Psoas muscle (tissue), 7 donors: ENCODE measurements at regions not wholly inside any gene's neighbourhood (a gene's known extent, or its start where the extent isn't known, plus 50 kb on each side); places are given as distances from the start of the nearest gene placed in this dataset.

Source experiments
- ATAC-seq, 4 donors: fragments of 200-7000 bp; cut with Tn5 transposase; one replicate each; pipeline ENCODE4 v1.9.1; 2020; ENCODE audit warnings: moderate library complexity in 3 of 4, mild to moderate bottlenecking in 2 of 4
- DNase-seq, 2 donors: peaks; one replicate each; pipeline ENCODE4 v3.0.0-alpha.2; 2020
- H3K27ac ChIP-seq: fragments of 200-600 bp; one replicate; pipeline ENCODE4 v1.8.0; 2022
- H3K27me3 ChIP-seq, 3 donors: fragments of 200-600 bp in 1 of 3; one replicate each; pipeline versions ENCODE4 v1.6.1 to v1.8.0; 2013 to 2022; ENCODE audit warnings: low read length in 2 of 3, mild to moderate bottlenecking in 2 of 3, moderate library complexity in 1 of 3; ENCODE audit not compliant: insufficient read depth in 3 of 3
- H3K36me3 ChIP-seq, 2 donors: fragments of 200-600 bp in 1 of 2; one replicate each; pipeline versions ENCODE4 v1.6.1 to v1.8.0; 2013 to 2022; ENCODE audit warnings: low read depth in 1 of 2, mild to moderate bottlenecking in 1 of 2, moderate library complexity in 1 of 2; ENCODE audit not compliant: insufficient read depth in 1 of 2
- H3K4me1 ChIP-seq: fragments of 200-600 bp; one replicate; pipeline ENCODE4 v1.8.0; 2022
- H3K4me3 ChIP-seq: fragments of 200-600 bp; one replicate; pipeline ENCODE4 v1.8.0; 2022; ENCODE audit warnings: mild to moderate bottlenecking
- H3K9me3 ChIP-seq: fragments of 200-600 bp; one replicate; pipeline ENCODE4 v1.8.0; 2022
- WGBS, 3 donors: extraction: QIAGEN DNeasy Blood & Tissue Kit; methylation state at CpG; one replicate each; pipeline versions ENCODE4 v1.1.6 to v1.1.7; 2013; 5-methylcytosine and 5-hydroxymethylcytosine counted together
- intact Hi-C, 2 donors: fragments of 100-400 bp; cut with DNase I; formaldehyde crosslinking; loops; one replicate each; pipeline versions ENCODE4 v1.11.0 to v1.14.2; 2022
- TF ChIP-seq, protein P1 (sequence below): fragments of 200-600 bp; IDR thresholded peaks from one replicate; pipeline ENCODE4 v1.8.0; 2022; ENCODE audit warnings: antibody characterized with exemption
- donor health status: healthy with polysubstance abuse.
- donor health status: DM: no; HTN: no; CAD: no; lungs with moderate emphysema.
- donor health status: Bipolar disorder and iron deficiency.
- donor health status: healthy.
- donor health status: DM: yes; HTN: yes; CAD: no.
- donor health status: DM: no; HTN: no; CAD: no.
- donor health status: DM: yes; HTN: yes; CAD: no.

DNA sequence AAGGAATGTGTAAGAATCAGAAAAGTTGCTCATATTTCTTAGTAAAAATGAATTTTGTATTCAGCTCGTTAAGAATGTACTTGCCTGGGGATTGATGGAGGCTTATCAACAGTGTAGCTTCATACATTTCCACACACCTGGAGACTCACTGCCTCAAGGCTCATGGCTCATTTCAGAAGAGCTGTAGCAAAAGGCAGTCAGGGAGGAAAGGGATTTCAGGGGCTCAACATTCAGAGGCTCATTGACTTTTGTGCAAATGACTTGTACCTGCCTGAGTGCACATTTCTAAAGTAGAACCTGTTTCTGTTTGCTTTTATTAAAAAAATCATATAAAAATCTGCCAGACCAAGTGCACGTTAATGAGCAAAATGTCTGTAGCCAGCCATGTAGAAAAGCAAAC, 304.4 kb downstream of the KCNS3 start:
- H3K27ac ChIP-seq: no peak overlapping the region
- no peaks in the 10 kb centered on the region for H3K27me3 ChIP-seq
- ATAC-seq (no peak), DNase-seq (no peak)
- TF ChIP-seq, protein P1, sequence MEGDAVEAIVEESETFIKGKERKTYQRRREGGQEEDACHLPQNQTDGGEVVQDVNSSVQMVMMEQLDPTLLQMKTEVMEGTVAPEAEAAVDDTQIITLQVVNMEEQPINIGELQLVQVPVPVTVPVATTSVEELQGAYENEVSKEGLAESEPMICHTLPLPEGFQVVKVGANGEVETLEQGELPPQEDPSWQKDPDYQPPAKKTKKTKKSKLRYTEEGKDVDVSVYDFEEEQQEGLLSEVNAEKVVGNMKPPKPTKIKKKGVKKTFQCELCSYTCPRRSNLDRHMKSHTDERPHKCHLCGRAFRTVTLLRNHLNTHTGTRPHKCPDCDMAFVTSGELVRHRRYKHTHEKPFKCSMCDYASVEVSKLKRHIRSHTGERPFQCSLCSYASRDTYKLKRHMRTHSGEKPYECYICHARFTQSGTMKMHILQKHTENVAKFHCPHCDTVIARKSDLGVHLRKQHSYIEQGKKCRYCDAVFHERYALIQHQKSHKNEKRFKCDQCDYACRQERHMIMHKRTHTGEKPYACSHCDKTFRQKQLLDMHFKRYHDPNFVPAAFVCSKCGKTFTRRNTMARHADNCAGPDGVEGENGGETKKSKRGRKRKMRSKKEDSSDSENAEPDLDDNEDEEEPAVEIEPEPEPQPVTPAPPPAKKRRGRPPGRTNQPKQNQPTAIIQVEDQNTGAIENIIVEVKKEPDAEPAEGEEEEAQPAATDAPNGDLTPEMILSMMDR: no peak
- H3K4me3 ChIP-seq: no peak overlapping the region
- H3K36me3 ChIP-seq: no peaks in the 10 kb centered on the region
- no peaks in the 10 kb centered on the region for H3K4me1 ChIP-seq
- no peaks in the 10 kb centered on the region for H3K9me3 ChIP-seq
- intact Hi-C loops: loop anchor here in 1 of 2 donors (10.0 kb wide), 1 partner anchor 192 kb away; no protein-coding TSS in a partner anchor
- WGBS, 3 donors: 88 to 91% (median 91%) methylated on average over 2 of the region's 2 CpGs

DNA sequence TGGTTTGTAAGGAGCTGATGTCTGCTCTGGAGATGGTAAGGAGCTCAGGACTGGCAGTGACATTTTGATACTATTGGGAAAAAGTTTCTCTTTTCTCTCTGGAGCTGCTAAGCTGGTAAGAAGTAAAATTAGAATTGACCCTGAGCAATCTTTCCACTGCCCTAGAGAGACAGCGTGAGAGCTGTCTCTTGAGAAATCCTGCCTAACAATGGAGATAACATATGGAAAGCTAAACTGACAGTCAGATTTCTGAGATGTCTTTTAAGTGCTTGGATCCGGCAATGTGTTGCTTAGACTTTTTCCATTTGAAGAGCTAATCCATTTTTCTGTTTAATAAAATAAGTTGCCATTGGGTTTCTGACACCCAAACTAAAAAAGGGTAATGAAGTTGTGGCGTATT, 302.4 kb downstream of the KCNS3 start:
- ATAC-seq (no peak), DNase-seq (no peak)
- no peak overlapping the region for H3K4me3 ChIP-seq
- H3K9me3 ChIP-seq: no peaks in the 10 kb centered on the region
- TF ChIP-seq, protein P1: no peak
- H3K27me3 ChIP-seq: no peaks in the 10 kb centered on the region
- no peaks in the 10 kb centered on the region for H3K36me3 ChIP-seq
- H3K27ac ChIP-seq: no peak overlapping the region
- intact Hi-C loops: loop anchor here in 1 of 2 donors (10.0 kb wide), 1 partner anchor 194 kb away; no protein-coding TSS in a partner anchor
- 46 to 56% (median 53%) methylated on average over 3 of the region's 3 CpGs for WGBS, 3 donors
- H3K4me1 ChIP-seq: no peaks in the 10 kb centered on the region

DNA sequence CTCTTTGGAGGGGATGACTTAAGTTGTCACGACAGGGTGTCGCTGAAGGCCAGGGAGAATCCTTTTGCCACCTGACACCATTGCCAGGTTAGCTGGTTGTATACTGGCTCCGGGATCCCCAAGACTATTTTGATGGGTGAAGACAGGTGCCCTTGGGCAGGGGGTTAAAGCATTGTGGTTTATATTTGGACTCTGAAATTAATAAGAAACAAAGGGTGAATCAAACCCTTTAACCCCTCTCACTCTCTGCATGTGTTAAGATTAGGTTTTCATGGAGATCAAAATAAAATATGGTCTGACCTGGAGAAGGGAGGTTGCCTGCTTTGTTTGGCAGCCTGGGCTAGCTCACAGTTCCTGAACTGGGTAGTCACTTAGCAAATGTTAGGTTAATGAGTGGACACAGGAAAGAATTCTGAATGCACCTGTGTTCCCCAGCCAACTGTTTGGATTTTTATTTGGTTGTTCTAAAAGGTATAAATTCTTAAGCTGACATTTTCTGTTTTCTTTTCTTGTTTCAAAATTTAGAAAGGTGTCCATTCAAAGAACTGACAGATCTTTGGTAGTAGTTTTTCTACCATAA, 301.7 kb downstream of the KCNS3 start:
- H3K36me3 ChIP-seq: no peaks in the 10 kb centered on the region
- H3K4me1 ChIP-seq: no peaks in the 10 kb centered on the region
- H3K27me3 ChIP-seq: no peaks in the 10 kb centered on the region
- no peaks in the 10 kb centered on the region for H3K9me3 ChIP-seq
- H3K27ac ChIP-seq: no peak overlapping the region
- no peak overlapping the region for H3K4me3 ChIP-seq
- TF ChIP-seq, protein P1: no peak
- WGBS, 3 donors: 33 to 58% (median 35%) methylated on average over 3 of the region's 3 CpGs
- intact Hi-C loops: loop anchor here in 1 of 2 donors (10.0 kb wide), 1 partner anchor 195 kb away; no protein-coding TSS in a partner anchor
- ATAC-seq (no peak), DNase-seq (no peak)

DNA sequence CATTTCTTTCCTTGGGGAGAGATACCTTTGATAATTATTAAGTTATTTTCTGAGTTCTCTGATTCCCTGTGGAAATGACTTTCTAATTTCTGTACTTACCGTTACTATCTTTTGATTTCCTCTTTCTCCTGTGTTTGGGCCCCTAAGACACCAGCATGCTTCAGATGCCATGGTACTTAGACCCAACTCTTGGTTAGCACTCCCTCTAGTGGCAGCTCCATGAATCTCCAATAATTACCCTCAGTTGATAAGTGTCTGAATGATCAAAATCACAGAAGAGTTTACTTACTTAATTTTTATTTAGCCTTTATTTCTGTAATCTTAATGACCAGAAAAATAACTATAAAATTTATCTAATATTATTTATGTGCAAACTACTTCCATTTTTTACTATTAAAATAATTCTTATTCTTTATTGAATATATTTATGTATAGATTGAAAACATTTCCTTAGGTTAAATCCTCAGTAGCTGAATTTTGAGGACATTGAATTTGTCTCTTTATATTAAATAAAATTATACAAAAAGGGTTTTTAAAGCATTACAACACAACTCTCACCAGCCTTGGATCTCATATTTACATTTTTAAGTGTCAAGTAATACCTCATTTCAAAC, 300.4 kb downstream of the KCNS3 start:
- H3K27me3 ChIP-seq: no peaks in the 10 kb centered on the region

More for the DNA sequence above, 300.4 kb downstream of the KCNS3 start:
- intact Hi-C loops: loop anchor here (1.0 to 5.0 kb wide), 3 partner anchors 198 to 328 kb away; no protein-coding TSS in a partner anchor
- WGBS, 3 donors: 9 to 38% (median 19%) methylated on average over 1 of the region's 1 CpG
- Histone ChIP-seq H3K27ac (no peak overlapping the region), H3K9me3 (no peaks in the 10 kb centered on the region), H3K4me1 (no peaks in the 10 kb centered on the region), H3K4me3 (no peak overlapping the region), H3K36me3 (no peaks in the 10 kb centered on the region)
- DNase-seq (no peak), ATAC-seq (peak; percentile 74 to 93 (median 77))
- TF ChIP-seq, protein P1: peak; percentile 87
